ENCODE measurements at regions not wholly inside any gene's neighbourhood (a gene's known extent, or its start where the extent isn't known, plus 50 kb on each side); places are given as distances from the start of the nearest gene placed in this dataset.
"Not testable (repeated sequence)": the region's sequence is repeated elsewhere in the genome, so short reads cannot be mapped to it uniquely, and the experiment has no call there.

DNA sequence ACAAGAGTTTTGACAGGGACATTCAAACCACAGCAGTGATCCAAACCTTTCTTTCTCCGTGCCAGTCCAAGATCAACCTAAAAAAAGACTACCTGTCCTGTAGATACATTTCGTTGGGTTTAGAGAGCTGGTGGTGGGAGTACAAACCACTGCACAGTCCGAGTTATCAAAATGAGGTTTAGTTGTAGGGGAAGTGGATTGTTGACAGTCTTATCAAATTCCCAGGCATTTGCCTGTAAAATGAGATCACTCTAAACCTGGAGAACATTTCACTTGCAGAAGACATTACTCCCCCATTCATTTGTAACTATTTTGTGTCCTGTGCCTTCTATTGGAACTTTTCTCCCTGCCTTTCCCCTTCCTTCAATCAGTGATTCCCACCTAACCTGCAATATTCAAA lies 469.6 kb upstream of the JARID2 start:
- DNase-seq = no peak

DNA sequence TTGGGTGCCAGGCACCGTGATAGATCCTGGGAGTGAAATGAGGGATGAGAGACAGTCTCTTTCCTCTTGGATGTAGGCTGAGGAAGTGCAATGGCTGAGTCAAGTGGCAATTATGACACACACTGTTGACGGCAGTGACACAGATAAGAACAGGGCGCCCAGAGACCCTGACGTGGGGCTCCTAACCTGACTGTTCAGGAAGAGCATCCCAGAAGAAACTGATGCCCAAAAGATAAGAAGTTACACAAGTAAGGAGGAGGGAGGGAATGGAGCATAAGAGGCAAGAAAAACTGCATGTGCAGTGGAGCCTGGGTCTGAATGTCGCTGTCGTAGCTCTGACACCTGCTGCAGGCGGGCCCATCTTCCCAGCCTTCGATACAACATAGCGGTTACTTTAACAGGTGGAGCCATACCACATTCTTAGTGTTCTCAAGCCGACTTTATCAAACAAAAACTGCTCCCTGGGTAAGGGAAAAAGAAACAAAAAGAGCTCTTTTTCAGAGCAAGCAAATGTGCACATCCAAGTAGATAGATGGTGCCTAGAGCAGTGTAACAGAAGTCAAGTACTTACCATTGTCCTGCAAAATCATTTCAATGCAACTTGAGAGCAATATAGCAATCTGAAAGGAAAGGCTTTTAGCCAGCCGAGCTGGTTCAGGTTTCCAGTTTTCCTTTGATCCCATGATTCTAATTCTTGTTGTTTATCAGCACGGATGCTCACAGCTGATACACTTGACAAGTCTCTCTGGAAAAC lies 463.9 kb upstream of the JARID2 start:
- DNase-seq = no peak

DNA sequence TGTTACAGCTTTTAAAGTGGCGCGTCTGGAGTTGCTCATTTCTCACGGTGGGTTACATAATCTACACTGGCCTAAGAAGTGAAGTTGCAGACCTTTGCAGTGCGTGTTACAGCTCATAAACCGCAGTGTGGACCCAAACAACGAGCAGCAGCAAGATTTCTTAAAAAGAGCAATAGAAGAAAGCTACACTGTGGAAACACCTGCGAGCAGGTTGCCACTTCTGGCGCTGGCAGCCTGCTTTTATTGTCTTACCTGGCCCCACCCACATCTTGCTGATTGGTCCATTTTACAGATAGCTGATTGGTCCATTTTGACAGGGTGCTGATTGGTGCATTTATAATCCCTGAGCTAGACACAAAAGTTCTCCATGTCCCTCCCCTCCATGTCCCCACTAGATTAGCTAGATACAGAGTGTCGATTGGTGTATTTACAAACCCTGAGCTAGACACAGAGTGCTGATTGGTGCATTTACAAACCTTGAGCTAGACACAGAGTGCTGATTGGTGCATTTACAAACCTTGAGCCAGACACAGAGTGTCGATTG lies 462.9 kb upstream of the JARID2 start:
- DNase-seq = not testable (repeated sequence)

DNA sequence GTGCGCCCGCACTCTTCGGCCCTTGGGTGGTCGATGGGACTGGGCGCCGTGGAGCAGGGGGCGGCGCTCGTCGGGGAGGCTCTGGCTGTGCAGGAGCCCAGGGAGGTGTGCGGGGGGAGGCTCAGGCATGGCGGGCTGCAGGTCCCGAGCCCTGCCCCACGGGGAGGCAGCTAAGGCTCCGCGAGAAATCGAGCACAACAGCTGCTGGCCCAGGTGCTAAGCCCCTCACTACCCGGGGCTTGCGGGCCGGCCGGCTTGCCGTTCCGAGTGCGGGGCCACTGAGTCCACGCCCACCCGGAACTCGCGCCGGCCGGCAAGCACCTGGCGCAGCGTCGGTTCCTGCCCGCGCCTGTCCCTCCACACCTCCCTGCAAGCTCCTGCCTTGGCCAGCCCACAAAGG lies 462.3 kb upstream of the JARID2 start:
- DNase-seq = no peak

DNA sequence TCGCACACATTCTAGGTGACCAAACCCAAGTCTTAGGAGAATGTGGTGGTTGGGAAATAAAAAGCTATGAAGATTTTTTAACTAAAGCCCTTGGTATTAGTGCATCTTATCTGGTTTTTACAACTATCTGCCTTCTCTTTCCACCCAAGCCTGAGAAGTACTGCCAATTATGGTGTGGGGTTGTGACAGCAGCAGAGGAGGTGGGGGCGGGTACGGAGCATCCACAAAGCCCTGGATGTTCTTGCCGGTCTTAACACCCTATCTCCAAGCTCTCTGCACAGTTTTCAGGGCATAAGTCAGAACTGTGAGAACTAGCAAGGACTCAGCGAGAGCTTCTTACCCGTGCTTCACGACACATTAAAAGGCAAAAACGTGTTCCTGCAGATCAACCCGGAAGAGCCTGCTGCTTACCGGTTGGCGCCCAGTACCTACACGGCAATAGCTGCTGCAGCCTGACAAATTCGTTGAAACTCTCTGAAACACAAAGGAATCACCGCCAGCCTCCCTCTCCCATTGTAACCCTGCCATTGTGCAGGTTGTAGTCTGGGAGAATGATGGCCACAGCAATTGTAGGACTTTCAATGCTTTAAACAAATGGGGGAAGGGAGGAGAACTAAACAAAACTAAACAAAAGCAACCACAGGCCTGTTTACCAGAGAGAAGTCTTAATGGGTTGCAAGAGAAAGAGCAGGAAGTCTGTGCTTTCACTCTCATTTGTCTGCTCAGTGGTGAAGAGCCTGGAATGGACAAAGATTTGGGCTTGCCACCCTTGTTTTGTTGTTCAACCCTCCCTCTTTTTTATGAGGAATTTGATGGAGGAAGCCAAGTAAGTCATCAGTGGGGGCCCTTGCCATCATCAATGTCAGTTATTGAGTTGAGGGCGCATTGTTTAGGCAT lies 461.0 kb upstream of the JARID2 start:
- no peak for DNase-seq

DNA sequence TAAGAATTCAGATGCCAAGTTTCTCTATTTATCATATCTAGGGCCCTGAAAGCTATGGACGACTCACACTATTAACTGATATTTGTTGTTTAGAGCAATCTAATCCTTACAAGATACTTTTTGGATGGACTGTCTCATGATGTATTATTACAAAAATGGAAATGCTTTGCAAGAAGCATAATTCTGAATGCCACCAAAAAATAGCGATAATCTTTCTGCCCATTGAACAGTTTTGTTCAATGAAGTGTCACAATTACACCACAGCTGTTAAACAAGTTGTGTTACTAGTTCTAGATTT lies 460.4 kb upstream of the JARID2 start:
- DNase-seq = no peak

DNA sequence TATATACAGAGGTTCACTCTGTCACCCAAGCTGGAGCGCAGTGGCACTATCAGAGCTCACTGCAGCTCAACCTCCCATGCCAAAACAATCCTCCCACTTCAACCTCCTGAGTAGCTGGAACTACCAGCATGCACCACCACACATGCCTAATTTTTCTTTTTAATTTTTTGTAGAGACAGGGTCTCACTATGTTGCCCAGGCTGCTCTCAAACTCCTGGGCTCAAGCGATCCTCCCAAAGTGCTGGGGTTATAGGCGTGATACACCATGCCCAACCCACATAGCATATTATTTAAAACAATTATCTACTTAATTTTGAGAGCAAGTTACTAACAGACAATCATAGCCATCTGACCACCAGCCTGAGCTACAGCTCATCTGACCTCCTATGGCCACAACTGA lies 459.9 kb upstream of the JARID2 start:
- DNase-seq = no peak

DNA sequence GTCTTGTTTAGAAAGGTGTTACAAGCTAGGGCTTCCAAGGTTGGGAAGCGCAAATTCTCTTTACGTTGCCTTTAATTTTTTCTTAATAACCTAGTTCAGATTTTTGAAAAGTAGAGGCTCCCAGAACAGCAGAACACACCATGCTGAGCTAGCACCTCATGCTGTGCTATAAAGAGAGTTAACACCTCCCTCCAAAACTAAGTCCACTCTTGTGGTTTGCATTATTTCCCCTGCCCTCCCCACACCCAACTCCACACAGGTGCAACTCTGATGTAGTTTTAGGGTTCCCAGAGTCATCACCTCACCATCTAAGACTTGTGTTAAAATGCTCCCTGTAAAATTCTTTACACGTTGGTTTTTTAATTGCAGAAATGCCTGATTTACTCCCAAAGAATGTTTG lies 459.4 kb upstream of the JARID2 start:
- DNase-seq = no peak

DNA sequence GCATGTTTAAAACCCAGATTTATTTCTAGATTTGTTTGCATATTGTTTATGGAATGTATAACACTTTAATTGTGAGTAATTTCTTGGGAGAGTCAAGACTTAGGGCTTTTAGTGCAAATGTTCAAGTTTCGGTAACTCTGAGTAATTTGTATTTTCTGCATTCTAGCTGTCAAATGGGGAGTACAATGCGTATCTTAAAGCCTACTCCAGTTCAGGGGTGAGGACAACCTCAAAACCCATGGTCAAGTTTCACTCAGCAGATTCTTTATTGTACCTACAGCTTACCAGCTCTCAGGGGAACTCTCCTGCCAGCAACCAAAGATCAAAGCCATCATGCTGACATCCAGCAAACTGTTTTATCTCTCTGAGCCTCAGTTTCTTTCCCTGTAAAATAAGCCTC lies 458.6 kb upstream of the JARID2 start:
- no peak for DNase-seq

DNA sequence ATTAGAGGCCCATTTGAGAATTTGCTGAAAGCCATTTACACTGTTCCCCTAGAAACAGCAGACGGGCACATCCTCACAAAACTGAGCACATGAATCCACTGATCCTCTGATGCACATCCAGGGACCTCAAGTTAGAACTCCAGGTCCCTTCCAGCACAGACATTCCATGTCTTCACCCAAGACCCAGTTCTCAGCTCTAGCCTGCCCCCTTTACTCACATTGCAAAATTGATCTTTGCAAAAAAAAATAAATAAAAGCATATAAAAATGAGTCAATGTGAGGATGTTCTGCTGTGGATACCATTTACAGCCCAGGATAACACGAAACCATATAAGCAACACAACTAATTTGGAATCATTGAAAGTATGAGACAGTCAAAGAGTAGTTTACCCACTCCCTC lies 458.2 kb upstream of the JARID2 start:
- DNase-seq = no peak

DNA sequence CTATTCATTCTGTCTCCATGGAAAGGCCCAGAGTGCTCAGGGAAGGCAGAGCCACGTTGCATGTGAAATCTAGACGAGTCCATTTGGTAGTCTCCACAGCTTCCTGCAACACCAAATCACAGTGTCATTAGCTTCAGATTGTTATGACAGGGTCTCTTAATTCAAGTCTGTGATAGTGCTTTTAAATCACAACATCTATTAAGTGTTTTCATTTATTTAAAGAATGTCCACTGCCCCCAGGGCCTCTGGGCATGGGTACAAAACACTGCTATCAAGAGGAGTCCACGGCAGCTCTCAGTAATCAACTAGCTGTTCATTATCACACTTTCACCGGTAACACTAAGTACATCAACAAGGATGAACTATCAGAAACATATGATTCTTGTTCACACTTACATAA lies 455.9 kb upstream of the JARID2 start:
- no peak for DNase-seq

DNA sequence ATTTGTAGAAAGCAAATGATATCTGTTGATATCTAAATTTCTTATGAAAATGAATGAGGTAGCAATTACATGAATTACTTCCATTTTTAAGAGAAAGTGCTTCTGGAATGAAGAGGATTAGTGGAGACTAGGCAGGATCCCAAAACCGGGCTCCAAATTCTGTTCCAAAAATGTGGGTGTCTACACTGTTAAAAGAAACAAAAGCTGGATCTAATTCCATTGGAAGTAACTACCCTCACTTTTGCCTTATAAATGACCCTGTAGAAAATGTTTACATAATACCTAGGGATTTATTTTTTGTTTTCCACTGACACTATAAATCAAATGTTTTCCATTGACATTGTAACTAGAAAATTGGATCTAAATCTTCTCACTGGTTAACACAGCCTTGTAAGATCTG lies 454.9 kb upstream of the JARID2 start:
- DNase-seq = no peak

DNA sequence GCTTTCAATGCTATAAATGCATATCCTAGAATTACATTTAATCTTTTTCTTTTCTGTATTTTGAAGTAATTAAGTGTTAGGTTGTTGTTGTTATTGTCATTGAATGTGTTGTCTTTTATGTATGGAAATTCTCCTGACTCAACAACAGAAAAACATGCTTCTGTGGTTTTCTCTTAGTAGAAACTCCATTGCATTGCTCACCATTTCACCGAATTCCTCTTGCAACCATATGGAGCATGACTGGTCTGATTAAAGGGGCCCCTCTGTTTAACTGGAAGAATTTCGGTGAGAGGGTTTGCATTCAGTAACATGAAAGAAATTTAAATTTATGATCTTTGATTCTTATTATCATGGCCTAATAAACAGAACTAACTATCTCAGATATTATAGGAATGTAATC lies 454.3 kb upstream of the JARID2 start:
- no peak for DNase-seq

DNA sequence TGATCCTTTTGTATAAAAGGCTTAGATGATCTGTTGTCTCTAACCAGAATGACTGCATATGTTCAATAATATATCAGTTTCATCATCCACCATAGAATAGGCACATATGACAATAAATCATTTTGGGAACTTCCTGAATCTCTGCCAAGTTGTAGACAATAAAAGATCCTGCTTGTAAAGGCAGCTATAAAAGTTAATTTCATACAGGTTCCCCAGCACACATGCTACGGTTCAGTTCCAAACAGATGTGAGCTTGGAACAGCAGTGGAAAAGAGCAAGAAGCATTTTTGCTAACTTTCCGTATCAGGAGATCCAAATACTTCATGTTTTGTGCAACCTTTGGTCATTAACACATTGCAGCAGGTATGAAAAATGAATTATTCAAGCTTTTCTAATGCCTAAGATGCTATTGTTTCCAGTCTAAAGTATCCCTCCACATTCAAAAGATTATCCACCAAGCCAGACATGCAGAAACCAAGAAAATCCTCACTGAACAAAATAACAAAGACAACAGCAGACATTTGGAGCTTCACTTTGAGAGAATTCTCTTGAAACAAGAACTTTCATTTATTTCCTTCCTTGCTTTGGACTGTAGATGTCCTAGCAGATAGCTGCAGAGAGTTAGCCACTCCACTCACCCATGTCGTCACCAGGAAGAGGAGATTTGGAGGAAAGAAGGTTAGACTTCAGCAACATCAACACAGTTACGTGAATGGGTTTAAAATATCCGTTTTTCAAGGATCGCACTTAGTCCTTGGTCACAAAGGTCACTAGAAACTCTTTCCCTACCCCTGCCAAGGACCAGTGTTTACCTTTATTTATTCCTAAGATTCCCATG lies 453.5 kb upstream of the JARID2 start:
- DNase-seq = no peak

DNA sequence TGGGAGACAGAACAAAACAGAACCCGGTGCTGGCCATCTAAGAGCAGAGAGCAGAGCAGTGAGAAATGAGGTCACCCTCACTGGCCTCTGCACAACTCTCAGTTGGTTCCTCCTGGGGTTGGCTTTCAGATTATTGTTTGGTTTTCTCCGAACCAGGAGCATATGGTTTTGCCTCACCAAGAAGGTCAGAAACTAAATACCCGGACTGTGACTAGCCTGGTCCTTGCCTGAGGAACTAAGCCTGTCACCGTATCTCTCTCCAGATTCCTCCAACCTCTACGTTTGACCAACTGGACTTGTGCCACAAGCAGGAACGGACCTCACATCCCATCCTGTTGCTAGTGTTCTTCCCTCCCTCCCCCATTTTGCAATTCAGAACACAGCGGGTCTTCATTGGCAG lies 450.4 kb upstream of the JARID2 start:
- DNase-seq = no peak

DNA sequence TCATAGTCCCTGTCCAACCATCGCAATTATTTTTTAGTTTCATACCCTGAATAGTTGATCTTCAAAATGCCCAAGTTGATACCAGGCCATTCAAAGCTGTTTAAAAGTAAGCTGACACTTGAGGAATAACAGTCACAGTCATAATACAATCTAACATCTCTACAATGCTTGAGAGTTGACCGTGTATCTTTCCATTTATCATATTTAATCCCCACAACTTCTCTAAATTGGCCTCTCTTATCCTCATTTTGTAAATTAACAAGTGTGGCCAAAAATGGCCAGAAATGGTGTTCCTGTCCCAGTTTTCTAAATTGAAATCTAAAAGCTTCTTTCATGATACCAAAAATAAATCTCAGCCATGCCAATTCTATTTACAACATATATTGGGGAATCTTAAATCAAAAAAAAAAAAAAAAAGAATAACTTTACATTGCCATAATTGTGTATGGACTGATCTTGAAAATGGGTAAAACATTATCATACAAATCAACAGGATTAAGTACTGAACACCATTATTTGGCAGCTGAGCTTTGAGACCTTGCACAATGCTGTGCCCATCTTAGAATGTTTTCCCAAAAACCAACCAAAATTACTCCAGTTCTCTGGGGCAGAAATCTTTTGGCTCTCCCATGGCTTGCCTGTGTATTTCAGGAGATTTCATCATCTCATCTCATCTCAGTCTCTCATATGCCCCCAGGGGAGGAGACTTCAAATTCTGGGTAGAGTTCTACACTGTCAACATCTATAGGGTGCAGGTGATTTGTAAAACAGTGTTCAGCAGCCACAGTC lies 448.7 kb upstream of the JARID2 start:
- DNase-seq = no peak

DNA sequence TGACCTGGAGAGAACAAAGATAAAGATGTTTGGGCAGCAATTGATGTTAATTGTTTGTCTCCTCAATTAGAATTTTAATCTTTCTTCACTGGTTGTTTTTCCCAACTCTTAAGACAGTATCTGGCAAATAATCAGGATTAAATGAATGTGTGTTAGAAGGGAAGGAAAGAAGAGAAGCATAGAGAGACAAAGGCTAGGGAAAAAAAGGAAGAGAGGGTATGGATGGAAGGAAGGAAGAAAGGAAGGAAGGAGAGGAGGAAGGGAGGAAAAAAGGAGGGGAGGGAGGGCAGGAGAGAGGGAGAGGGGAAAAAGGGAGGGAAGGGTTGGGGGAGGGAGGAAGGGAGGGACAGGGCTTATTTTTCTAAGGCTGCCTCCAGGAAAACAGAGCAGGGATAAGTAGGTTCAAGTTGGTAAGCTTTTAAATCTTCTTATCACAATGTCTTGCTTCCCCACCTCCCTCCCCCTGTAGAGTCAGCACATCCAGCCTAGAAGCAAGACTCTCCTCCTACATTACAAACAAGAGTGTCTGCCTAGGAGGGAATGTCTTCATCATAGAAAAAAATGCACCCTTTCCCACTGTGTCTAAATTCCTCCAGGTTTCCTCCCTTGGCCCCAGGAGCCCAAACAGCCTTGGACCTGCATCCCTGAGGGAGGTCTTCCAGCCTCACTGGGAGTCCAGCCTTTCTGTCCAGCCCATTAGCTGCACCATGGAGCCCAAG lies 447.8 kb upstream of the JARID2 start:
- DNase-seq = no peak

DNA sequence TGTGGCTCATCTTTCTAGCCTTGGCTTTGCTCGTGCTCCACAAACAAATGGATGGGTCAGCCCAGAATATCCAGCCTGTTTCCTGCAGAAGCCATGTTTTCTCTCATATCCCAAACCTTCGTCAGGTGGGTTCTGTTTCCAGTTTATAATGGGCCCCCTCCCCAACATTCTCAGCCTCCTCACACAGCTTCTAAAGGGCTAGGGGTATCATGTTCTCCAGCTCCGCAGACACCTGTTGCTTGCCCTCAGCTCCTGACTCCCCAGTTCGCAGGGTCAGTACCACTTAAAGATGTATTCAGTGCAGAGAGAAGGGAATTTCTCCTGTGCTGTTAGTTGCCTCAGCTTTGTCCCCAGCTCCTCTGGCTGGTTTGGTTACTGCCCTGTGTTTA lies 447.3 kb upstream of the JARID2 start:
- no peak for DNase-seq

DNA sequence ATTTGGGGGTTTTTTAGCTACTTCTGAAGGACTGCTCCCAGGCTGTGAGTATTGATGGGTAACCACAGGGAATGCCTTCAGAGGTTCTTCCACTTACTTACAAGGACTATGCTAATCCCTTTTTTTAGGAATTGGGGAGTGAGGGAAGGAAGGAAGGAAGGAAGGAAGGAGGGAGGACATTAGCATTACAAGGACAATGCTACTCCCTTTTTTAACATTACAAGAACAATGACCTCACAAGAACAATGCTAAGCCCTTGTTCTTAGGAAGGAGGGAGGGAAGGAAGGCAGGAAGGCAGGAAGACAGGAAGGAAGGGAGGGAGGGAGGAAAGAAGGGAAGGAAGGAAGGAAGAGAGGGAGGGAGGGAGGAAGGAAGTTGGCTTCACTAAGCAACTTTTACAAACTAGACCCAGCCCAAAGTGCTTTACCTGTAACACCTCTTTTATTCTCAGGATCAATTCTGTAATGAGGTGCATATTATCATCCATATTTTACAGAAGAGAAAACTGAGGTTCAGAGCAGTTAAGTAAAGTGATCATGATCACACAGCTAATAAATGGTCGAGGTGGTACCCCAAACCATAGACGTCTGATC lies 446.8 kb upstream of the JARID2 start:
- DNase-seq = no peak

DNA sequence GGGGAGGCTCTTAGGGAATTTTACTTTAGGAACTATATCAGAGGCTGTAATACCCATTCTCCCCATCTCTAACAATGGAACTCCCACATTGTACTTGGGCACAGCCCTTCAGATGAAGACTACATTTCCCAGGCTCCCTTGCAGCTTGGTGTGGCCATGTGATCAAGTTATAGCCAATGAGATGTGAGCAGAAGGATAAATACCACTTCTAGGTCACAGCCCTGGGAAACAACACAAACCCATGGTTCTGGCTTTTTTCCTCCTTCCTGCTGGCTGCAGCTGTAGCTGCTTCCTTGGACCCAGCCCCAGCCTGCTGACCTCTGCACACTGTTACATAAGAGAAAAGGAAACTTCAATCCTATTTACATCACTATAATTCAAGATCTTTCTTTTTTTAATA lies 445.9 kb upstream of the JARID2 start:
- peak; percentile 52 to 90 for DNase-seq

DNA sequence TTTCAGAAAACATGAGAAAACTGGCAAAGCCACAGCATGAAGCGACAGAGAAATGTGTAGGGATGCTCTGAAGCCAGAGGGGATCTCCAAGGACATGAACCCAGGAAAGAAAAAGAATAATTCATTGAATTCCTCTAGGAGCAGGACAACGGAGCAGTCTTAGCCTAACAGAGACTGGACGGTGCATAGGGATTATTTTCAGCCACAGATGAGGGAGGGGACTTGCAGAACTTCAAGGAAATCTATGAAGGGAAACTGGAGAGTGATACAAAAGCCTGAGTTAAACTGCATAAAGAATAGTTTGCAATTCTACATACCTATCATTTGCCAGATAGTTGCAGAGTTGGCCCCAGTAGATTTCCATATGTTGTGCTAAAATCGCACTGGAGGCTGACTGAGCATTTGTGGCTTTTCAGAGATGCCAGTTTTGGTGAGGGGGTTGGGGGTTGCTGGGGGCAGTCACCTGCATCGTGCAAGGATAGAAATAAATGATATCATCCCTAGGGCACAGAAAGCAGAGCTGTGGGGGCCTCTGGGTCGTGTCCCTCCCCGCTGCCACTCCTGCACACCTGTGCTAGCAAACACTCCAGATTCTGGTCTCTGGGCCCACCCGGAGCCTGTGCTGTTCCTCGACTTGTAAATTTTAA lies 443.2 kb upstream of the JARID2 start:
- DNase-seq = no peak

Data from SW 1271 (cell line).